ENCODE measurements at regions not wholly inside any gene's neighbourhood (a gene's known extent, or its start where the extent isn't known, plus 50 kb on each side); places are given as distances from the start of the nearest gene placed in this dataset.
A peak's percentile ranks its signal among the peaks of the same experiment; 100 is the strongest.
"Not testable (repeated sequence)": the region's sequence is repeated elsewhere in the genome, so short reads cannot be mapped to it uniquely, and the experiment has no call there.

GRCh38 chr3:8312685-8313084 is 188.9 kb upstream of the LMCD1 start:
- no peak for DNase-seq (ENCODE audit: low read depth)

DNA sequence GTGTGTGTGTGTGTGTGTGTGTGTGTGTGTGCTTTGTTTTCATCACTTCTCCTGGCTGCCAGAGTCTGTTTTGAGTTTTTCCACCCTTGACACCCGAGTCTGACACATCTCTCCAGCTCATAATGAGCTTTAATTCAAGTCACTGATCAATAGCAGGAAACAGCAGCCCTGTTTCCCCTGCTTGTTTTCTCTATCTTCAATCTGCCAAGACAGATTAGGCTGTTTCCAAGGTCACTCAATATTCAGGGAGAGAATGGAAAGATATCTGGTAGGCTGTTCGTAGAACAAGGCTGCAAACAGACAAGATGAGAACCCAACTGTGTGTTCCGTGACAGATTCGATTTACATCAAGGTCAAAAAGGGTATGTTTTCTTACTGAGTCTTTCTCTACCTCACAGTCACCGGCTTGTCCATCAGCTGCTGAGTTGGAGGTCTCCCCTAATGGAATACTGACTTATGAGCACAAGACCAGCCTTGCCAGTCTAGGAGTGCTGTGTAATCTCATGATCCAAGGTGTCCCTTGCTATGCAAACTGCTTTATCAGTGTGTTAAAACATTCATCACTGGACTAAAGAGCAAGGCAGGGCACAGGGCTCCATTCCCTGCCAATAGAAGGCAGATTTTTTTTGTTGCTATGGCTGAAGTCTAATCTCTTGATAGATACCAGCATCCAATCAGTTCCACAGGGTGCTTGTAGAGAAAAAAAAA is 187.9 kb upstream of the LMCD1 start:
- DNase-seq (ENCODE audit: low read depth), result no peak

DNA sequence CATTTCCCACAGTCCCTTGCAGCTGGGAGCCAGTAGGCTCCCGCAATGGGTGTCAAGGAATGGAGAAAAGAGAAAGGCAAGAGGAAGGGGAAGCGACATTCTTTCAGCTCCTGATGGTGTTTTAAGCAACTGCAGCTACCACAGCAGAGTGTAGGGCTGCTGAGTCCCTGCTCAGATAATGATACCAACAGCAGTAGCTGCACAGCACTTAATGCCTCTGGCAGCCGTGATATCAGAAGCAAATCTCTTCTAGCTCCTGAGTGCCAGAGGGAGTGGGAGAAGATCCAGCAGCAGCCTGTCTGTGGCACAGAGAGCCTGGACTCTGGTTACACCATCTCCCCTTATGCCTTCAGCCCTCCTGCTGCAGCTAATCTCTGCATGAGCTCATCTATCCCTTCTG is 186.1 kb upstream of the LMCD1 start:
- DNase-seq (ENCODE audit: low read depth), result not testable (repeated sequence)

GRCh38 chr3:8317661-8318649 is 183.7 kb upstream of the LMCD1 start:
- DNase-seq (ENCODE audit: low read depth), result peak; percentile 58

- peak; percentile 79 for DNase-seq (ENCODE audit: low read depth)
These were observed 181.5 kb upstream of the LMCD1 start for GRCh38 chr3:8319935-8320634.

GRCh38 chr3:8320711-8321458 is 180.7 kb upstream of the LMCD1 start:
- no peak for DNase-seq (ENCODE audit: low read depth)

- DNase-seq (ENCODE audit: low read depth), result no peak
These were observed 176.9 kb upstream of the LMCD1 start for GRCh38 chr3:8324747-8325146.

DNA sequence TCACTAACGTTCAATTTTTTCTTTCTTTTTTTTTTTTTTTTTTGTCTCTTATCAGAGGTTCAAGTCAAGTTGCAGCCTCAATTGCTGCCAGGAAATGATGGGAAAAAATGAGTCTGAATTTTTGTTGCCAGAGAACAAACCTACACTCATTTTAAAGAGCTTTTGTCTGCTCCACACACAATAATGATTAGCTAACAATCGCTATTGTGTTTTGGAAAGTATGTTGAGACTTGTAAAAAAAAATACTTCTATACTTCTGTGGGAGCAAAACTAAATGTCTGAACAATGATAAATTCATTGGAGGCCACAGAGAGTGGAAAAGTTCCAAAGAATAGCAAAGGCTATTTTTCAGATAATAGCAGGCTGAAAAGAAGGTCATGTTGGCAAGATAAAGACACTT is 176.3 kb upstream of the LMCD1 start:
- DNase-seq (ENCODE audit: low read depth), result no peak

DNA sequence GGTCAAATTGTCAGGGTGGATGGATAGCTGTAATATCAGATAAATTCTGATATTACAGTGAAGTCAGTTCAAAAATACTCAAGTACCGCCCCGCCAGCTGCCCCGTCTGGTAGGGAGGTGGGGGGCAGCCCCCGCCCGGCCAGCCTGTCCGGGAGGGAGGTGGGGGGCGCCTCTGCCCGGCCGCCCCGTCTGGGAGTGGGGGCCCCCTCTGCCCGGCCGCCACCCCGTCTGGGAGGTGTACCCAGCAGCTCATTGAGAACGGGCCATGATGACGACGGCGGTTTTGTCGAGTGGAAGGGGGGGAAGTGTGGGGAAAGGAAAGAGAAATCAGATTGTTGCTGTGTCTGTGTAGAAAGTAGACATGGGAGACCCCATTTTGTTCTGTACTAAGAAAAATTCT is 175.8 kb upstream of the LMCD1 start:
- not testable (repeated sequence) for DNase-seq (ENCODE audit: low read depth)

DNA sequence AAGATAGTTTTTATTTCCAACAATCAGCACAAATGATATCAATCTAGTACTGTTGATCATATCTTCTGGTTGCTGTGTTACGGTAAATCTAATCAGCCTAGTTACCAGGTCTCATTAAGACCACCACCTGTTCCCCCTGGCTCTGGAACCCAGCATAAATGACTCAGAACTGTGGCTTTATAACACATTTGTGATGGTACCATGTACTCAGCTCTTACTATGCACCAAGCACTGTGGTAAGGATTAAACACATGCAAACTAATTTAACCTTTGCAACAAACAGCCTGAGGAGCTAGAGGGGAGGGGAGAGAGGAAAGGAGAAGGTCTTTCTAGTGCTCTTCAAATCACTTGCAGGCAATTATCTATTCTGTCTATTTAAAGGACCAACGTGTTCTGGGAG is 173.9 kb upstream of the LMCD1 start:
- DNase-seq (ENCODE audit: low read depth), result no peak

DNA sequence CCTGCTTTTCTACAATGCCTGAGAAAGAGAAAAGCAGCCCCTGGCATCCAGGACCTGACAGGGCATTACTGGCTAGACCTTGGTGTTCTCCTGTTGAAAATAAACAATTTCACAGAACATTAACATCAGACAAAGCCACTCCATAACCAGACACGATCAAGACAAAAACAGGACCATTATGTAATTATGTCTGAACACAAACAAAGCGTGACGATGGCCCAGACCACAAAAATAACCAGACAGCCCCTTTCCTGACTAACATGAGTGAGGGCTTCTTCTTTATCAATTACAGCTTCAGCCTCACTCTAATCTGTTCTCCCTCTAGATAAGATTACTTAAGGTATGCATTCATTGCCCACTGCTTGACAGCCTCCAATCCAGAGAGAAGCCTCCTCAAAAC is 172.7 kb upstream of the LMCD1 start:
- DNase-seq (ENCODE audit: low read depth), result no peak

DNA sequence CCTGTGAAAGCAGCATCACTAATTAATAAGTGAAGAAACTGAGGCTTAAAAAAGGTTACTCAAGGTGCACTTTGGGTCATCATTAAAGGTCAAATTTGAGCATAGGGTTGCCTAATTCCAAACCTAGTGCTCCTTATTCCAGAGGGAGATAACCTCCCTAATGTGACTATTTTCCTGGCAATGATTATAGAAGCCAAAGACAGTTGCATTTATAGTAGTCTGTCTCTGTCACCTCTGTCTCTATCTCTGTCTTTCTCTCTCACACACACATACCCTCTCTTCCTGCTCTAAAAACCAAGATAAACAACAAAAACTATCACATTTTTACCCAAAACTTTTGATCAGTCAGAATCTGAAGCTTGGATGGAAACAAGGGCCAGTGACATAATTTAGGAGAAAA is 172.0 kb upstream of the LMCD1 start:
- no peak for DNase-seq (ENCODE audit: low read depth)

DNA sequence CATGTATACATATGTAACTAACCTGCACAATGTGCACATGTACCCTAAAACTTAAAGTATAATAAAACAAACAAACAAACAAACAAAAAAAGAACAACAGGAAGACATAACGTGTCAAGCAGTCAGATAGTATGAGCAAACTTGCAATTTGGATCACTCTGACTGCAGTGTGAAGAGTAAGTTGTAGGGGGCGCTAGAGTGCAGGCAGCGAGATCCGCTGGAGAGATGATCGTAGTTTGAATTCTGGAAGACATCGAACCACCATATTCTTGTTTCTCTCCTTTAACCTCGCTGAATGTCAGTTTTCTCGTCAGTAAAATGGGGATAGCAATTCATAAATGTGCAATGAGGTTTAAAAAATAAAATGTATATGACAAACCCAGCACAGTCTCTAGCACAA is 165.2 kb upstream of the LMCD1 start:
- DNase-seq (ENCODE audit: low read depth), result no peak

GRCh38 chr3:8338424-8338823 is 163.2 kb upstream of the LMCD1 start:
- DNase-seq (ENCODE audit: low read depth), result no peak

DNA sequence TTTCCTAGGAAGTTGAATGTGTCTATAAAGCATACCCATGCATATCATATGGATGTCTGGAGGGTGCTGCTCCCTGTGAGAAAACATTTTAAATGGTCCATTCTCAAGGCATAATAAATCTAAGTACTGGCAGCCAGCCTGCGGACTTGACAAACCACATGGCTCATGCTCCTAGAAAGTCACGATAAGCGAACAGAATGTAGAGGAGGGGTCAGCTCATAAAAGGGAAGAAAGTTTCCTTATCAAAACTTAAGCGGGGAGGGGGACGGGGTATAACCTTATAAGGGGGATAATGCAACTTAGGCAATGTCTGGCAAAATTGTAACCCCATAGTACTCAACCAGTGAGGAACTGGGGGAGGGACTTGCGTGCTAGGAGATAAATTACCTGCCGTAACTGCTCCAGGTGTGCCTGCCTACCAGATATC is 159.8 kb upstream of the LMCD1 start:
- DNase-seq (ENCODE audit: low read depth), result no peak

DNA sequence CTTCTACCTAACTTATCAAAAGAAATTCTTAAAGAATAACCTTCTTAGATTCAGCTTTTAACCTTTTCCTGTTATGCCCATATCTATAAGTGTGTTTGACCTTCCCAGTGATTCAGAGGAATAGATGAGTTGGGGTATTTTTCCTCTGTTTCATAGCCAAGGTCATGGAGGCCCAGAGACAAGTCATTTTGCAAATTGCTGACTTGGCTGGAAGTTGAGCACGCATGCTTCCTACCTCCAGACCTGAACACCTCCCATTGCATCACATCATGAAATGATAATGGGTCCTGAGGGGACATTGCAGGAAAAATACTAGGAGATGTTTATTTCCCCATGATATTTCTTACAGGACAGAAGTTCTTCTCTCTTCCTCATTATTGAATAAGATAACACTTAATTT is 158.6 kb upstream of the LMCD1 start:
- no peak for DNase-seq (ENCODE audit: low read depth)

DNA sequence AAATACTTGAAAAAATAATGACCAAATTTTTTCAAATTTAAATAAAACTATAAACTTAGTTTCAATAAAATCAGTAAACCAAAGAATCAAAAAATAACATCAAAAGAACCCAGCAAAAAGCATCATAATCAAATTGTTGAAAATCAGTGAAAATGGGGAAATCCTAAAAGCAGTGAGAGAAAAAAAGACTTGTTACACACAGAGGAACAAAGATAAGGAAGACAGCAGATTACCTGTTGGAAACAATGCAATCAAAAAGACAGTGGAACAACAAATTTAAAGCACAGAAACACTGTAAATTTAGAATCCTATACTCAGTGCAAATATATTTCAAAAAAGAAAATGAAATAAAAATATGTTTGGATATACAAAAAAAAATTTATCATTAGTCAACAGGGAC is 156.2 kb upstream of the LMCD1 start:
- DNase-seq (ENCODE audit: low read depth), result no peak

DNA sequence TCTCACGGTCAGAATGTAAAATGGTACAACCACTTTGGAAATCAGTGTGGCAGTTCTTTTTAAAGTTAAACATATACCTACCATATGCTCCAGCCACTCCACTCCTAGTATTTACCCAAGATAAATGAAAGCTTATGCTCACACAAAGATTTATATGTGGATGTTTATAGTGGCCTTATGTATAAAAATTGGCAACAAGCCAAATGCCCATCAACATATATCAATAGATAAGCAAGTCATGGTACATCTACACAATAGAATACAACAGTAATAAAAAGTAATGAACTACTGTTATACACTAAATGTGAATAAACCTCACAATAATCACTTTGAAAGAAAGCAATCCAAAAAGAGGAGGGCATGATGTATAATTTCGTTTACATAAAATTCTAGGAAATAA is 153.5 kb upstream of the LMCD1 start:
- DNase-seq (ENCODE audit: low read depth), result no peak

DNA sequence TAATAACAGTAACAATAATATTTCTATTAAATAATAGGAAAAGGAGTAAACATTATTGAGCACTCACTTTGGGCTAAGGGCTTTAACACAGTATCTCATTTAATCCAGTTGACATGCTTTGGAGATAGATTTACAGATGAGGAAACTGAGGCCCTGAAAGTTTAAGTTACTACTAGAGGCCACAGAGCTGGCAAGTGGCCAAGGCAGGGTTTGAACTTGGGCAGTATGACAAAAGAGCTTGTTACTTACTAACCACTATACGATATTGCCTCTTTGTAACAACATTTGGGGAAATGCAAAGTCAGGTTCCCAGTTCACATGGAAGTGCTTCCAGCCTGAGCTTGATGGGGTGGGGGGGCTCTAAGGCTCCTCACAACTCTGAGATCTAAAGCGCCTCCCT is 149.1 kb upstream of the LMCD1 start:
- DNase-seq (ENCODE audit: low read depth), result no peak

DNA sequence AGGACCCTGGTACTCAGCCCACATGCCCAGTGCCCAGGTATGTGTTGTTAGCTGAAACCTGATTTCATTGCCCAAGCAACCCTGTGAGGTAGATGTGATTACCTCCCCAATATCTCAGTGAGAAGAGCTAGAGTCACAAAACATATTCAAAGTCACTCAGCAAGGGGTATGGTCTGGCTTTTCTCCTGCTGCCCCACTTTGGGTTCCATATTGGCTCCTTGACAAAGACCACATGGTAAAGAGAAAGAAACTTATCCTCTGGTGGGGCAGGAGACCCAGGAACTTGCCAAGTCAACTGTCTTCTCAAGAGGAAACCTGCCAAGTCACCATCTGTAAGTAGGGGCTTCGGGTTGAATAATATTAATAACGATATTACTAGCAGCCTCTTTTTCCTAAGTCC is 148.3 kb upstream of the LMCD1 start:
- DNase-seq (ENCODE audit: low read depth), result no peak

DNA sequence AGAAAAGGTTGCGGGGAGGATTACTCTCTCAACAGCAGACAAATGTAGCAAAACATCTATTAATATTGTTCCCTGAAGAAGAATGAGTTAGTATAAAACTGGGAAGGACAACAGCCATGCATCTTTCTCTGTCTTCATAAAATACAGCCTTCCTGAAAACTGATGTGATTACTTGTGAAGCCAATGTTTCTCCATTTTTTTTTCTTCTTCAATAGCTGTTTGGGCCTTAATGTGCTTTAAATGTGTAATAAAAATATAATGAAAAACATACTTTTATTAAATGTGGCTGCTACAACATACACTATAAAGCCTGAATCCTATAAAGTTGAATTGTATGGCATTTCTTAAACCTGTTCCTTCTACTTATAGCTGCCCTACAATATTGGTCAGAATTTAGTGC is 146.3 kb upstream of the LMCD1 start:
- DNase-seq (ENCODE audit: low read depth), result no peak

- DNase-seq (ENCODE audit: low read depth), result not testable (repeated sequence)
These were observed 145.6 kb upstream of the LMCD1 start for GRCh38 chr3:8356066-8356465.
